ENCODE measurements at regions not wholly inside any gene's neighbourhood (a gene's known extent, or its start where the extent isn't known, plus 50 kb on each side); places are given as distances from the start of the nearest gene placed in this dataset.

DNA sequence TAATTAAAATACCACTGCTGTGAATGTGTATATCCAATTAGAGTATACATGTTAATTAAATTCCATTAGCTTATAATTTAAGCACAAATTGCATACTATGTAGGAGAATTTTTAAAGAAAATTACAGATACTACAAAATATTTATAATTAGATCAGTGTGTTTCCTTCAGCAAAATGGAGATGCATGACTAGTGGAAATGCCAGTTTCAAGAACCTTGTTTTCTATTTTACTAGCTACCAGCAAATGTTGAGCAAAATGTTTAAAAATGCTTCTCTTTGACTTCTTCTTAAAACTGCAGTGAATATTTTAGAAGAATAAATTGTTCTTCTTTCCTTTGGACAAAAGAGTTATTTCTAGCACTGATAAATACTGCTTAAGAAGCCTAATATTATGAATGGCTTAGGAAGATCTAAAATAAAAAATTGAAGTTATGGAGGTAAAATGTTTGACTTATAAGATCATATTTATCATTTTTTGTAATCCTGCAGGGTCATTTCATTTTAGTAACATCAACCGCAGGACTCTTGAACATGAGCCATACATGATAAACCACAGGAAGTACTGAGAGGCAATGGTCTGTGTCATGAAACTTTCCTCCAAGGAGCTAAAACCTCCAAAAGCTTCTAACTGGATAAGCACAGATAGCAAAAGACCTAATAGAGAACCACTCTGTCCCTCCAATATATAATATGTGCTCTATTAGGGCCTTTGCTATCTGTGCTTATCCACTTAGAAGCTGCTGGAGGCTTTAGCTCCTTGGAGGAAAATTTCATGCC is 1066.0 kb upstream of the CELF2 start:
- TF ChIP-seq, protein P1, sequence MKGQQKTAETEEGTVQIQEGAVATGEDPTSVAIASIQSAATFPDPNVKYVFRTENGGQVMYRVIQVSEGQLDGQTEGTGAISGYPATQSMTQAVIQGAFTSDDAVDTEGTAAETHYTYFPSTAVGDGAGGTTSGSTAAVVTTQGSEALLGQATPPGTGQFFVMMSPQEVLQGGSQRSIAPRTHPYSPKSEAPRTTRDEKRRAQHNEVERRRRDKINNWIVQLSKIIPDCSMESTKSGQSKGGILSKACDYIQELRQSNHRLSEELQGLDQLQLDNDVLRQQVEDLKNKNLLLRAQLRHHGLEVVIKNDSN (IDR thresholded peaks at IDR 0.05): no peak
- no peak for TF ChIP-seq TEAD4 (IDR thresholded peaks at IDR 0.05)
- no peak for TF ChIP-seq YY1 (IDR thresholded peaks at IDR 0.05; ENCODE audit: low read depth)
- TF ChIP-seq, protein P2, sequence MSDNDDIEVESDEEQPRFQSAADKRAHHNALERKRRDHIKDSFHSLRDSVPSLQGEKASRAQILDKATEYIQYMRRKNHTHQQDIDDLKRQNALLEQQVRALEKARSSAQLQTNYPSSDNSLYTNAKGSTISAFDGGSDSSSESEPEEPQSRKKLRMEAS (IDR thresholded peaks at IDR 0.05): no peak
- TF ChIP-seq EP300 (IDR thresholded peaks at IDR 0.05; ENCODE audit: borderline replicate concordance): no peak
- no peak for TF ChIP-seq FOXM1 (IDR thresholded peaks at IDR 0.05; ENCODE audit: borderline replicate concordance, low read depth)
- no peak for TF ChIP-seq RAD21 (IDR thresholded peaks at IDR 0.05; ENCODE audit: low read depth)
- no peak for TF ChIP-seq TAF1 (IDR thresholded peaks at IDR 0.05; ENCODE audit: low read depth)
- TF ChIP-seq TCF12 (IDR thresholded peaks at IDR 0.05; ENCODE audit: low read depth): no peak
